WTC11 (cell line): ENCODE measurements at regions not wholly inside any gene's neighbourhood (a gene's known extent, or its start where the extent isn't known, plus 50 kb on each side); places are given as distances from the start of the nearest gene placed in this dataset.

ENCODE experiments used
- ATAC-seq: fragments of 200-7000 bp; cut with Tn5 transposase; 2 replicates; pipeline ENCODE4 v1.10.0; 2021; ENCODE audit warnings: mild to moderate bottlenecking, moderate library complexity
- CTCF ChIA-PET: fragments of 300-600 bp; sonication (Branson Sonifier 250); formaldehyde crosslinking; loops from one replicate; lab custom pipeline; 2021; ENCODE audit warnings: antibody characterized with exemption; lab: Charles Lee
- POLR2A ChIA-PET: fragments of 350-600 bp; sonication (Branson Sonifier 250); formaldehyde crosslinking; loops from one replicate; lab custom pipeline; 2021; ENCODE audit warnings: antibody characterized with exemption; lab: Charles Lee
- DNase-seq: peaks from one replicate; pipeline ENCODE4 v3.0.0; 2021; ENCODE audit warnings: low spot score
- H3K27ac Mint-ChIP-seq: 2 replicates; pipeline ENCODE4 v1.8.0; 2021; ENCODE audit warnings: mixed read lengths
- H3K27me3 Mint-ChIP-seq: 2 replicates; pipeline ENCODE4 v1.8.0; 2021; ENCODE audit warnings: low read depth, mild to moderate bottlenecking, moderate library complexity, mixed read lengths
- H3K36me3 Mint-ChIP-seq: 2 replicates; pipeline ENCODE4 v1.8.0; 2021; ENCODE audit warnings: mixed read lengths
- H3K4me1 Mint-ChIP-seq: 2 replicates; pipeline ENCODE4 v1.8.0; 2022; ENCODE audit warnings: mixed read lengths
- H3K4me3 Mint-ChIP-seq: 2 replicates; pipeline ENCODE4 v1.8.0; 2021; ENCODE audit warnings: mild to moderate bottlenecking, moderate library complexity, mixed read lengths
- H3K9me3 Mint-ChIP-seq: 2 replicates; pipeline ENCODE4 v1.8.0; 2021; ENCODE audit warnings: mixed read lengths
- AFF4 ChIP-seq: sonication (generic); formaldehyde crosslinking; IDR thresholded peaks from 2 replicates; pipeline ENCODE4 v1.8.1; 2023; ENCODE audit warnings: mild to moderate bottlenecking, missing genetic modification reagents, borderline replicate concordance
- ARID4B ChIP-seq: sonication (generic); formaldehyde crosslinking; IDR thresholded peaks from 2 replicates; pipeline ENCODE4 v1.8.0; 2023; ENCODE audit warnings: missing genetic modification reagents, mild to moderate bottlenecking, borderline replicate concordance
- ATF3 ChIP-seq: sonication (generic); formaldehyde crosslinking; conservative IDR thresholded peaks from 2 replicates; pipeline ENCODE4 v1.8.1; 2022; ENCODE audit warnings: mild to moderate bottlenecking, missing genetic modification reagents
- GTF2I ChIP-seq: fragments of 250-450 bp; sonication (Bioruptor Pico); conservative IDR thresholded peaks from 2 replicates; pipeline ENCODE4 v1.4.0; 2021; ENCODE audit warnings: mild to moderate bottlenecking
- HMGA2 ChIP-seq: fragments of 250-450 bp; sonication (Bioruptor Pico); IDR thresholded peaks from 2 replicates; pipeline ENCODE4 v1.4.0; 2021; ENCODE audit warnings: mild to moderate bottlenecking, moderate library complexity
- HMGXB4 ChIP-seq: sonication (generic); formaldehyde crosslinking; IDR thresholded peaks from 2 replicates; pipeline ENCODE4 v1.8.1; 2023; ENCODE audit warnings: mild to moderate bottlenecking, moderate library complexity, missing genetic modification reagents
- MXD4 ChIP-seq: fragments of 250-450 bp; sonication (Bioruptor Pico); IDR thresholded peaks from 2 replicates; pipeline ENCODE4 v1.8.0; 2021; ENCODE audit warnings: mild to moderate bottlenecking, moderate library complexity, borderline replicate concordance
- NFE2L1 ChIP-seq: sonication (generic); formaldehyde crosslinking; IDR thresholded peaks from 2 replicates; pipeline ENCODE4 v1.8.1; 2023; ENCODE audit warnings: missing genetic modification reagents
- RELA ChIP-seq: sonication (generic); formaldehyde crosslinking; IDR thresholded peaks from 2 replicates; pipeline ENCODE4 v1.8.1; 2022; ENCODE audit warnings: missing genetic modification reagents, mild to moderate bottlenecking, borderline replicate concordance
- SMAD4 ChIP-seq: sonication (generic); formaldehyde crosslinking; IDR thresholded peaks from 2 replicates; pipeline ENCODE4 v1.8.0; 2022; ENCODE audit warnings: mild to moderate bottlenecking, missing genetic modification reagents
- TCF7 ChIP-seq: sonication (generic); formaldehyde crosslinking; IDR thresholded peaks from 2 replicates; pipeline ENCODE4 v1.8.0; 2022; ENCODE audit warnings: mild to moderate bottlenecking, low read depth, missing genetic modification reagents, moderate library complexity
- TEAD1 ChIP-seq: sonication (generic); formaldehyde crosslinking; IDR thresholded peaks from 2 replicates; pipeline ENCODE4 v1.8.0; 2022; ENCODE audit warnings: mild to moderate bottlenecking, missing genetic modification reagents
- USF2 ChIP-seq: sonication (generic); formaldehyde crosslinking; IDR thresholded peaks from 2 replicates; pipeline ENCODE4 v1.8.1; 2023; ENCODE audit warnings: mild to moderate bottlenecking, missing genetic modification reagents, moderate library complexity
- ZNF232 ChIP-seq: sonication (generic); formaldehyde crosslinking; IDR thresholded peaks from 2 replicates; pipeline ENCODE4 v1.8.0; 2022; ENCODE audit warnings: mild to moderate bottlenecking, missing genetic modification reagents
- ZNF281 ChIP-seq: sonication (generic); formaldehyde crosslinking; IDR thresholded peaks from 2 replicates; pipeline ENCODE4 v1.8.0; 2023; ENCODE audit warnings: mild to moderate bottlenecking, missing genetic modification reagents
- ZNF317 ChIP-seq: sonication (generic); formaldehyde crosslinking; IDR thresholded peaks from 2 replicates; pipeline ENCODE4 v1.8.1; 2023; ENCODE audit warnings: low read depth, mild to moderate bottlenecking, moderate library complexity, missing genetic modification reagents, borderline replicate concordance
- ZNF396 ChIP-seq: fragments of 250-450 bp; sonication (Bioruptor Pico); IDR thresholded peaks from 2 replicates; pipeline ENCODE4 v1.8.0; 2021; ENCODE audit warnings: mild to moderate bottlenecking, moderate library complexity, borderline replicate concordance
- ZNF671 ChIP-seq: fragments of 250-450 bp; sonication (Bioruptor Pico); IDR thresholded peaks from 2 replicates; pipeline ENCODE4 v1.8.0; 2021; ENCODE audit warnings: mild to moderate bottlenecking

- Mint-ChIP-seq H3K4me1 (no peaks in the 10 kb centered on the region), H3K27ac (no peak overlapping the region), H3K27me3 (no peaks in the 10 kb centered on the region), H3K9me3 (peaks cover 4% of the 10 kb centered on the region; the same call in 1 of the 2 replicates), H3K4me3 (no peak overlapping the region)
- DNase-seq = no peak
- ChIA-PET POLR2A (no interaction called here), CTCF (interaction anchor here (1.2 to 1.5 kb wide), 2 partner anchors 435 to 474 kb away, joined by 3 read pairs; no protein-coding TSS in a partner anchor)
- TF ChIP-seq AFF4 (CRISPR knock-in tag) (no peak), NFE2L1 (no peak), ZNF317 (CRISPR knock-in tag) (no peak), HMGA2 (CRISPR knock-in tag) (no peak)
- TF ChIP-seq, all 79 proteins: peak for 0
- no peaks in the 10 kb centered on the region for H3K36me3 Mint-ChIP-seq
- ATAC-seq = no peak
Measured at GRCh38 chr2:133976659-133977058, 277.2 kb upstream of the MGAT5 start.

- ATAC-seq (no peak), DNase-seq (no peak)
- H3K27ac Mint-ChIP-seq = no peak overlapping the region
- H3K36me3 Mint-ChIP-seq = no peaks in the 10 kb centered on the region
- no peaks in the 10 kb centered on the region for H3K27me3 Mint-ChIP-seq
- ChIA-PET CTCF (no interaction called here), POLR2A (no interaction called here)
- no peak overlapping the region for H3K4me3 Mint-ChIP-seq
- no peak for TF ChIP-seq ZNF396
- no peak for TF ChIP-seq RELA (CRISPR knock-in tag)
- no peak for TF ChIP-seq GTF2I (CRISPR knock-in tag)
- H3K9me3 Mint-ChIP-seq = peaks cover 4% of the 10 kb centered on the region; the same call in 1 of the 2 replicates
- H3K4me1 Mint-ChIP-seq = no peaks in the 10 kb centered on the region
Measured at GRCh38 chr2:133977405-133977804, 276.5 kb upstream of the MGAT5 start.

GRCh38 chr2:133982256-133982655 is 271.6 kb upstream of the MGAT5 start:
- no peak for ATAC-seq
- ChIA-PET POLR2A (no interaction called here), CTCF (interaction anchor here (0.5 to 0.6 kb wide), 2 partner anchors 25 kb away, joined by 3 read pairs; no protein-coding TSS in a partner anchor)
- H3K4me1 Mint-ChIP-seq = peaks cover 8% of the 10 kb centered on the region
- H3K27me3 Mint-ChIP-seq = no peaks in the 10 kb centered on the region
- DNase-seq = no peak
- no peak overlapping the region for H3K4me3 Mint-ChIP-seq
- 0 out of 2 replicates have a peak, but pooled peaks cover 3% of the 10 kb centered on the region for H3K36me3 Mint-ChIP-seq
- H3K27ac Mint-ChIP-seq = no peak overlapping the region
- peaks cover 22% of the 10 kb centered on the region for H3K9me3 Mint-ChIP-seq
- TF ChIP-seq ZNF671 (CRISPR knock-in tag) = no peak
- TF ChIP-seq ATF3 (CRISPR knock-in tag) = no peak
- TF ChIP-seq TCF7 (CRISPR knock-in tag) = no peak
- no peak for TF ChIP-seq TEAD1 (CRISPR knock-in tag)
- no peak for TF ChIP-seq RELA (CRISPR knock-in tag)
- no peak for TF ChIP-seq SMAD4 (CRISPR knock-in tag)
- no peak for TF ChIP-seq ARID4B (CRISPR knock-in tag)
- TF ChIP-seq ZNF232 (CRISPR knock-in tag) = no peak
- no peak for TF ChIP-seq USF2
- no peak for TF ChIP-seq HMGXB4 (CRISPR knock-in tag)
- TF ChIP-seq MXD4 = no peak
- no peak for TF ChIP-seq ZNF281 (CRISPR knock-in tag)
